Peyer's patch (tissue), 4 donors: ENCODE measurements at regions not wholly inside any gene's neighbourhood (a gene's known extent, or its start where the extent isn't known, plus 50 kb on each side); places are given as distances from the start of the nearest gene placed in this dataset.

Source experiments
- POLR2A ChIP-seq, 2 donors: fragments of 450-650 bp; IDR thresholded peaks; one replicate each; pipeline ENCODE4 v1.5.1; 2017; ENCODE audit warnings: antibody characterized with exemption in 2 of 2, mild to moderate bottlenecking in 2 of 2, moderate library complexity in 2 of 2
- TF ChIP-seq, protein P1 (sequence below), 6 experiments: fragments of 450-650 bp in 4 of 6; fragments of 200-600 bp in 2 of 6; sonication (generic) in 1 of 6; IDR thresholded peaks; one replicate each; pipeline ENCODE4 v1.5.1; 2017 to 2019; ENCODE audit warnings: antibody characterized with exemption in 6 of 6, mild to moderate bottlenecking in 3 of 6, moderate library complexity in 1 of 6

DNA sequence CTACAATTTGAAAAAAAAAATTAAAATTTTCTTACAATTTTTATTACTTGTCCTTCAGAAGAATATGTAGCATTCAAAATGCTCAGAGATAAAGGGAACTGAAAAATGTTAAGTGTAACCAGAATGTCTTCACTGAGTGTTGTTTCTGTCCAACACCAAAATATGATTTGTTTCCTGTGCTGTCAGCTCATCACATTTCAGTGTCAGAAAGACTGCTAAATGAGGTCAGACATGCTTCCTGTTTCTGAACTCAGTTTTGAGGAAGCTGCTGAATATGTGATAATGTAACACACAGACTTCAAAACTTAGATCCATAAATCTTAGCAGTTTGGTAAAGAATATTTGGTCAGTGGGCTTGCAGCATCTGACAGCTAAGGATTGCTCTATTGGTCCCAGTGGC is 1849.7 kb downstream of the PCDH7 start:
- TF ChIP-seq, protein P1, sequence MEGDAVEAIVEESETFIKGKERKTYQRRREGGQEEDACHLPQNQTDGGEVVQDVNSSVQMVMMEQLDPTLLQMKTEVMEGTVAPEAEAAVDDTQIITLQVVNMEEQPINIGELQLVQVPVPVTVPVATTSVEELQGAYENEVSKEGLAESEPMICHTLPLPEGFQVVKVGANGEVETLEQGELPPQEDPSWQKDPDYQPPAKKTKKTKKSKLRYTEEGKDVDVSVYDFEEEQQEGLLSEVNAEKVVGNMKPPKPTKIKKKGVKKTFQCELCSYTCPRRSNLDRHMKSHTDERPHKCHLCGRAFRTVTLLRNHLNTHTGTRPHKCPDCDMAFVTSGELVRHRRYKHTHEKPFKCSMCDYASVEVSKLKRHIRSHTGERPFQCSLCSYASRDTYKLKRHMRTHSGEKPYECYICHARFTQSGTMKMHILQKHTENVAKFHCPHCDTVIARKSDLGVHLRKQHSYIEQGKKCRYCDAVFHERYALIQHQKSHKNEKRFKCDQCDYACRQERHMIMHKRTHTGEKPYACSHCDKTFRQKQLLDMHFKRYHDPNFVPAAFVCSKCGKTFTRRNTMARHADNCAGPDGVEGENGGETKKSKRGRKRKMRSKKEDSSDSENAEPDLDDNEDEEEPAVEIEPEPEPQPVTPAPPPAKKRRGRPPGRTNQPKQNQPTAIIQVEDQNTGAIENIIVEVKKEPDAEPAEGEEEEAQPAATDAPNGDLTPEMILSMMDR (IDR thresholded peaks at IDR 0.05), result no peak
- TF ChIP-seq POLR2A (IDR thresholded peaks at IDR 0.05), result no peak
